ENCODE measurements at regions not wholly inside any gene's neighbourhood (a gene's known extent, or its start where the extent isn't known, plus 50 kb on each side); places are given as distances from the start of the nearest gene placed in this dataset.
"Not testable (repeated sequence)": the region's sequence is repeated elsewhere in the genome, so short reads cannot be mapped to it uniquely, and the experiment has no call there.

- not testable (repeated sequence) for TF ChIP-seq HOXA7 (CRISPR knock-in tag; IDR thresholded peaks at IDR 0.05); CTCF (IDR thresholded peaks at IDR 0.05); HEYL (CRISPR knock-in tag; IDR thresholded peaks at IDR 0.05); SMC3 (IDR thresholded peaks at IDR 0.05); FOSB (CRISPR knock-in tag; IDR thresholded peaks at IDR 0.05); KDM5A (IDR thresholded peaks at IDR 0.05); POLR2A (IDR thresholded peaks at IDR 0.05; ENCODE audit: low read length); MAFK (IDR thresholded peaks at IDR 0.05; ENCODE audit: partially characterized antibody); EHMT2 (IDR thresholded peaks at IDR 0.05; ENCODE audit: low read depth); ESRRA (IDR thresholded peaks at IDR 0.05; ENCODE audit: borderline replicate concordance, low read length); MAX (IDR thresholded peaks at IDR 0.05); ZSCAN20 (CRISPR knock-in tag; IDR thresholded peaks at IDR 0.05); CHD4 (IDR thresholded peaks at IDR 0.05; ENCODE audit: borderline replicate concordance); CHD2 (IDR thresholded peaks at IDR 0.05; ENCODE audit: low read length, partially characterized antibody)
Observed at GRCh38 chr20:29514634-29515033, 1742.8 kb upstream of the DEFB115 start.
